Adrenal gland (tissue), 5 donors: ENCODE measurements at regions not wholly inside any gene's neighbourhood (a gene's known extent, or its start where the extent isn't known, plus 50 kb on each side); places are given as distances from the start of the nearest gene placed in this dataset.

ENCODE experiments used
- CTCF ChIP-seq, 6 experiments: fragments of 450-650 bp in 4 of 6; fragments of 200-600 bp in 2 of 6; sonication (generic) in 1 of 6; IDR thresholded peaks; 1 replicate in 5 of 6; 2 replicates in 1 of 6; pipeline versions ENCODE4 v1.5.1 to v1.8.0; 2016 to 2021; ENCODE audit warnings: antibody characterized with exemption in 6 of 6, mild to moderate bottlenecking in 2 of 6, moderate library complexity in 1 of 6
- POLR2A ChIP-seq, 2 donors: fragments of 450-650 bp; IDR thresholded peaks; one replicate each; pipeline ENCODE4 v1.6.1; 2017; ENCODE audit warnings: antibody characterized with exemption in 2 of 2, mild to moderate bottlenecking in 2 of 2, moderate library complexity in 1 of 2
- donor health status: DM: no; HTN: no; CAD: no.

GRCh38 chr1:56206391-56206790 is 373.0 kb downstream of the PLPP3 start:
- TF ChIP-seq CTCF (IDR thresholded peaks at IDR 0.05), result no peak
- TF ChIP-seq POLR2A (IDR thresholded peaks at IDR 0.05), result no peak
